HG03095 (cell line): ENCODE measurements at regions not wholly inside any gene's neighbourhood (a gene's known extent, or its start where the extent isn't known, plus 50 kb on each side); places are given as distances from the start of the nearest gene placed in this dataset.
"Not testable (repeated sequence)": the region's sequence is repeated elsewhere in the genome, so short reads cannot be mapped to it uniquely, and the experiment has no call there.

Experiments used
- ATAC-seq: cut with Tn5 transposase; IDR thresholded peaks from one replicate; pipeline ENCODE4 v1.9.1; 2021; ENCODE audit warnings: moderate library complexity; ENCODE audit not compliant: unreplicated experiment

DNA sequence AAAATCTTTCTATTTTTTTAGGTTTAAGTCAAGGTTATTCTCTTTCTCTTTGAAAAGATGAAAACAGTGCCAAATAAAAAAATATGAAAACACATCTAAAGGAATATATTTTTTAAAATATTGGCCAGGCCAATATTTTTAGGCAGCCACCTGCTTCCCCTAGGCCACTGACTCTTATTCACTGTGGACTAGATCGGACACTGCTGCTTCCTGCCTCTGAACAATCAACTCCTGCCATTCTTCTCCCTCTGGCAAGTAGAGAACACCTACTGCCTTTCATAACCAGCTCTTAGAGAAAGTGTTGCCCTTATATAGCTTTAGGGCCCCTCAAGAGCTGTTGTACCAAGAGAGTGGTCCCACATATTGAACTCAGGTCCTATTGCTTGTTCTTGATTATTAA is 529.2 kb downstream of the RAPGEF2 start:
- no peak for ATAC-seq

GRCh38 chr4:159639671-159640323 is 536.9 kb downstream of the RAPGEF2 start:
- no peak for ATAC-seq

- no peak for ATAC-seq
These were observed 546.4 kb downstream of the RAPGEF2 start for GRCh38 chr4:159649237-159649636.

GRCh38 chr4:159652871-159653270 is 550.0 kb downstream of the RAPGEF2 start:
- ATAC-seq = no peak

DNA sequence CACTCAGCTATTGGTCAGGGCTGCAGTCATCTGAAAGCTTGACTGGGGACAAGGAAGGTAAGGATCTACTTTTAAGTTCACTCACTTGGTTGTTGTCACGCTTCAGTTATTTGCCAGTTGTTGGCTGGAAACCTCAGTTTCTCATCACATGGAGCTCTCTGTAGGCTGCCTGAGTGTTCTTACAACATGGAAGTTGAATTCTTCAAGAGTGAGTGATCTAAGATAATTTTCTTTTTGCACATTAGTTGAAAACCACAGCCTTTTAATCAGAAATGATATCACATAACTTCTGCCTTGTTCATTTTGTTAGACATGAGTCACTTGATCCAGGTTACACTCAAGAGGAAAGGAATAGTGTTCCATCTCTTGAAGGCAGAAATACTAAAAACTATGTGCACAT is 552.7 kb downstream of the RAPGEF2 start:
- ATAC-seq = no peak

DNA sequence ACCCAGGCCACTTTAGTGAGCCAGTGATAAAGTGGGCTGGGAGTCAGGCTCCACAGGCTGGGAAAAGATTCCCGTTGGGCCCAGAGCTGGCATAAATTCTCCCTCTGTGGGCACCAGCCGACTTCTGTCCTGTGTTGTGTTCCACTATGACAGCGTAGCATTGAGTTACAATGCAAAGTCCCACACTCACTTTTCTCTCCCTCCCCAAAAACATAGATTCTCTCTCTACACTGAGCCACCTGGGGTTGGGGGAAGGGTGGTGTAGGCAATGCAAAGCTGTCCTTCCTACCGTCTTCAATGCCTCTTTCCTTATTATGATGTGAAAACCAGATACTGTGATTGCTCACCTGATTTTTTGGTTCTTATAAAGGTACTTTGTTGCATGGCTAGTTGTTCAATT is 566.2 kb downstream of the RAPGEF2 start:
- ATAC-seq = no peak

DNA sequence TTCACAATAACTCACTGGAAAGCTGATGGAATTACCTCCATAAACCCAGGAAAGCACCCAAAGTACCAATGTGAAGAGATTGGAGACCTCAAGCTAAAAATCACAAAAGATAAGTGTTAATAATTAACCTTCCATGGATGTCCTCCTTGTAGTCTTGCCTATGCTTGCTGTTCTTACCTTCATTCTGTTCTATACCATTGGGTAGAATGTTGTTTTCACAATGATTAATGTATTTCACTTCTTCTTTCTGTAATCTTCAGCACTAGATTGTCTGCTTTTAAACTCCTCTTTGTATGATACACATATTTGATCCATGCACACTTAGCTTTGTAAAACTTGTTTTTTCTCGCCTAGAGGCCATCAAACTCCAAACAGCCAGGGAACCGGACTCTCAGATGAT is 570.3 kb downstream of the RAPGEF2 start:
- ATAC-seq = no peak

- ATAC-seq = no peak
These were observed 571.4 kb downstream of the RAPGEF2 start for GRCh38 chr4:159674241-159674640.

DNA sequence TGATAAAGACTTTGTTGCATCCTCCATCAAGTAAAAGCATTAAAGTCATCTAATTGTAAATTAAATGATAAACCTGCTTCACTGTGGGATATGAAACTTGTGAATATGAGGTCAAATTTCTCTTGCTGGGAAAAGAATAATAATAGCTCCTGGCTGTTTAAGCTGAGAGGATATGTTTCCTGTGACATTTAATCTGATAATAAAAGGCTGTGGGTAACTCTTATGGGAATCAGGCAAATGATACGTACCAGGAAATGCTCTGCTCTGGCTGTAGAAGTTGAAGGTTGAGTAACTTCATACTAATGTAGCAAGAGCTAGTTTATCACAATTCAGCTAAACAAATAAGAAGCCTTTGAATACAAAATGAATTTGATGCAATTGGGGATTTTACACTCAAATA is 574.6 kb downstream of the RAPGEF2 start:
- ATAC-seq = no peak

DNA sequence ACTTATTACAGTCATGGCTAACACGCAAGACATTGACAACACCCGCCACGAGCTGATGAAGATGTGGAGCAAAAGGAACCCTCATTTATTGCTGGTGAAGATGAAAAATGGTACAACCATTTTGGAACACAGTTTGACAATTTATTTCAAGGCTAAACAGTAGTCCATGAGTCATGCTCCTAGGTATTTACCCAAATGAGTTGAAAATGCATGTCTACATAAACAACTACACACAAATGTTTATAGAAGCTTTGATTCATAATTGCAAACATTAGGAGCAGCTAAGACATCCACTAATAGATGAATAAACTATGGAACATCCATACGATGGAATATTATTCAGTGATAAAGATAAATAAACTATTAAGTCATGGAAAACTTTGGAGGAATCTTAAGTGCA is 580.1 kb downstream of the RAPGEF2 start:
- ATAC-seq = no peak

- no peak for ATAC-seq
These were observed 581.2 kb downstream of the RAPGEF2 start for GRCh38 chr4:159684061-159684460.

GRCh38 chr4:159685340-159686092 is 582.6 kb downstream of the RAPGEF2 start:
- no peak for ATAC-seq

DNA sequence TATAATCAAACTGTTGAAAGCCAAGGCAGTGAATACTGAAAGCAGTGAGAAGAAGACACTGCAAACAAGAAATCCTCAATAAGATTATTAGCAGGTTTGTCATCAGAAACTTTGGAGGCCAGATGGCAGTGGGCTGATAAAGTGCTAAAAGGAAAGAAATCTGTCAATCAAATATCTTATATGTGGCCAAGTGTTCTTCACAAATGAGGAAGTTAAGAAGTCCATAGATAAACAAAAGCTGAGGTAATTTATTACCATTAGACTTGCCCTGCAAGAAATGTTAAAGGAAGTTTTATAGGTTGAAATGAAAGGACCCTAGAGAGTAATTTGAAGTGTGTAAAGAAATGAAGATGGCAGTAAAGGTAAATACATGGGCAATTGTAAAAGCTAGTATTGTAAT is 586.6 kb downstream of the RAPGEF2 start:
- ATAC-seq = no peak

DNA sequence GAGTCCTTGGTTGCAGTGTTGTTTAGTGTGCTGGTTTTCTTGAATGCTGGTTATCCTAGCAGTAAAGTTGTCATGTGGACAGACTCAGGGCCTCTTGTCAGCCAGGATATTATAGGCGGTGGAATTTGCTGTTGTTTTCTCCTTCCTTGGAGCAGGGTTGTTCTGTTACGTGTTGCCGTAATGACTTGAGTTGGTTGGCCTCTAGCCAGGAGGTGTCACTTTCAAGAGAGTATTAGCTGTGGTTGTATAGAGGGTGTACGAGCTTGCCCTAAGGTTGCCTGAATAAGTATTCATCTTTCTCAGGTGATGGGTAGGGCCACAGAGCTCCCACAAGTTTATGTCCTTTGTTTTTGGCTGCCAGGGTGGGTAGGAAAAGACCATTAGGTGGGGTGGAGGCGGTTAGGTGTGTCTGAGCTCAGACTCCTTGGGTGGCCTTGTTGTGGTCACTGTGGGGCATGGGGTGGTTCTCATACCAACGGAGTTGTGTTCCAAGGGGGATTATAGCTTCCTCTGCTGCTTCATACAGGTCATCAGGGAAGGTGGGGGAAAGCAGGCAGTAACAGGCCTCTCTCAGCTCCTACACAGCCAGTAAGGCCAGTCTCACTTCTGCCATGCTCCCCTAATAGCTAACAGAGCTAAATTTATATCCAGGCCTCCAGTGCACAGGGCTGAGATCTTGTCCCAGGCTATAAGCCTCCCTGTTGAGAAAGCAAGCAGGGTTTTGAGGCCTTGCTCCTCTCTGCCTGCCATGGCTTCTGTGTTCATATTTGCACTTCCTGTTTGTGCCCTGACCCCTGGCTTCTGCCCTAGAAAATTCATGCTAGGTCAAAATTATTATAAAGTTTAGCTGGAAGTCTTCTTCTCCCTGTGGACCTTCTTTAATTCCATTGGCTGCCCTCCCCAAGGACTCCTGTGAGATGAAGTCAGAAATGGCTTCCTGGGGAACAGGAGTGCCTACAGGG is 594.7 kb downstream of the RAPGEF2 start:
- ATAC-seq = no peak

- ATAC-seq = no peak
These were observed 595.5 kb downstream of the RAPGEF2 start for GRCh38 chr4:159698336-159698735.

- no peak for ATAC-seq
These were observed 599.3 kb downstream of the RAPGEF2 start for GRCh38 chr4:159702200-159702599.

DNA sequence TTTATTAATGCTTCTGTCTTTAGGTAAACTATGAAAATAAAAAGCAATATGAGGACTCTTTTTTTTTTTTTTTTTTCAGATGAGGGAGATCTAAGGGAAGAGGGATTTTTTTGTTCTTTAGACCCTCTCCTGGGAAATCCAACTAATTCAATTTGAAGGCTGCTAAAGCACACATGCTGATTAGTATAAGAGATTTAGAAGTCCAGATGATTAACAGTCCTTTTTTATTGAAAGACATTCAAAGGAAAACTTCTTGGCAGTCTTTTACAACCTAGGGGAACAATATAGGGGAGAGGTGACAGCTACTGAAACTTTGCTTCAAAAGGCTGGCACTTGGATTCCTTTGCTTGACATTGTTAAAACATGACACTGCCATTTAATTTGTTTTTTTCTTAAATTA is 602.5 kb downstream of the RAPGEF2 start:
- ATAC-seq = no peak

- ATAC-seq = no peak
These were observed 603.8 kb downstream of the RAPGEF2 start for GRCh38 chr4:159706704-159707103.

DNA sequence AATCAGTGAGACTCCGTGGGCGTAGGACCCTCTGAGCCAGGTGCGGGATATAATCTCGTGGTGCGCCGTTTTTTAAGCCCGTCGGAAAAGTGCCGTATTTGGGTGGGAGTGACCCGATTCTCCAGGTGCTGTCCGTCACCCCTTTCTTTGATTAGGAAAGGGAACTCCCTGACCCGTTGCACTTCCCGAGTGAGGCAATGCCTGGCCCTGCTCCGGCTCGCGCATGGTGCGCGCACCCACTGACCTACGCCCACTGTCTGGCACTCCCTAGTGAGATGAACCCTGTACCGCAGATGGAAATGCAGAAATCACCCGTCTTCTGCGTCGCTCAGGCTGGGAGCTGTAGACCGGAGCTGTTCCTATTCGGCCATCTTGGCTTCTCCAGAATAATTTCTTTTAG is 612.3 kb downstream of the RAPGEF2 start:
- not testable (repeated sequence) for ATAC-seq

GRCh38 chr4:159719531-159719930 is 616.7 kb downstream of the RAPGEF2 start:
- ATAC-seq = no peak

DNA sequence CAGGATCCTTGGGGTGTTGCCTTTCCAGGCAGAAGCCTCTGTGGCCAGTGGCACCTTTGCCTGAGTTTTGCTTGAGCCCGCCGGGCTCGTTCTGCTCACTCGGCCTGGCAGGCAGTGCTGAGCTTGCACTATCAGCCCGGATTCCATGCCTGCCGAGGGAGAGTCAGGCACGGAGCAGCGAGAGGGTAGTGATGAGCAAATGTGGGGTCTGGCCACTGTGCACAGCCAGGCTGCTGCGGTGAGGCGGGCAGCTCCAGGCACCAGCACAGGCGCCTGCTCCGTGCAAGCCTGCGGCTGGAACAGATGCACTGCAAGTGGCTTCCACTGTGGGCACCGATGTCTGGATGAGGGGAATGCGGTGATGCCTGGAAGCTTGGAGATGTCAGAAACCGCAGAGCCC is 619.2 kb downstream of the RAPGEF2 start:
- ATAC-seq = no peak

DNA sequence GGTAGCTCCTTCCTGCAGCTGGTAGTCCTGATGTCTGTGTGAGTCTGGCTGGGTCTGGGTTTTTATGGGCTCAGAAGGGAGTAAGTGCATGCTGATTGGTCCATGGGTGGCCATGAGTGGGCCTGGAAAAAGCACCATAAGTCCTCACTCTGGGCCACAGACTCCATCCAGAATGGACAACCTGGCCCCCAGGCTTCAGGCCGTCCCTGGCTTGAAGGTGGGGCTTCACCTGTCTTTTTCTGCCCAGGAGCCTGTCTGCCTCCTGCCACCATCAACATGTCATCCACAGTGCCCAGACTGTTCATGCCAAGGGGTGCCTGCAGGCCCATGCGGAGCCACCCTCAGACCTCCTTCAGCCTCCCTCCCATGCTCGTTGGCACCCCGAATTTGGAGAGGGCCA is 620.0 kb downstream of the RAPGEF2 start:
- no peak for ATAC-seq
